Fibroblast of lung (primary cell): ENCODE measurements at regions not wholly inside any gene's neighbourhood (a gene's known extent, or its start where the extent isn't known, plus 50 kb on each side); places are given as distances from the start of the nearest gene placed in this dataset.

ENCODE experiments used
- CTCF ChIP-seq, 2 donors: IDR thresholded peaks in 1 of 2; conservative IDR thresholded peaks in 1 of 2; 1 replicate in 1 of 2; 2 replicates in 1 of 2; pipeline ENCODE4 v1.5.1; 2011 to 2012; ENCODE audit warnings: low read length in 2 of 2, control low read depth in 1 of 2, inconsistent platforms in 1 of 2, low read depth in 1 of 2, mild to moderate bottlenecking in 1 of 2
- EZH2 ChIP-seq: IDR thresholded peaks from 2 replicates; pipeline ENCODE4 v1.5.1; 2012; ENCODE audit warnings: low read length, control low read depth, mild to moderate bottlenecking; ENCODE audit errors: missing control alignments

GRCh38 chr10:111990734-111991133 lies 192.8 kb downstream of the GPAM start:
- TF ChIP-seq CTCF (conservative IDR thresholded peaks at IDR 0.05 in 1 of 2, IDR thresholded peaks at IDR 0.05 in 1 of 2; ENCODE audit: low read depth in 1 of 2, low read length in 2 of 2) (no peak), EZH2 (no peak)
